Stomach (tissue), 4 donors: ENCODE measurements at regions not wholly inside any gene's neighbourhood (a gene's known extent, or its start where the extent isn't known, plus 50 kb on each side); places are given as distances from the start of the nearest gene placed in this dataset.

Experiments used
- CTCF ChIP-seq, 7 experiments: fragments of 450-650 bp in 4 of 7; fragments of 200-600 bp in 3 of 7; sonication (generic) in 3 of 7; IDR thresholded peaks; one replicate each; pipeline ENCODE4 v1.5.1; 2016 to 2019; ENCODE audit warnings: antibody characterized with exemption in 7 of 7, control low read depth in 2 of 7, mild to moderate bottlenecking in 1 of 7
- EP300 ChIP-seq: sonication (generic); formaldehyde crosslinking; IDR thresholded peaks from one replicate; pipeline ENCODE4 v1.6.1; 2017; ENCODE audit warnings: antibody characterized with exemption
- POLR2A ChIP-seq, 4 donors: fragments of 450-650 bp; IDR thresholded peaks; one replicate each; pipeline ENCODE4 v1.6.1; 2016; ENCODE audit warnings: antibody characterized with exemption in 4 of 4, control low read depth in 2 of 4, mild to moderate bottlenecking in 1 of 4, moderate library complexity in 1 of 4
- POLR2AphosphoS5 ChIP-seq, 3 donors: sonication (generic); formaldehyde crosslinking; IDR thresholded peaks; one replicate each; pipeline ENCODE4 v1.6.1; 2016; ENCODE audit warnings: antibody characterized with exemption in 3 of 3

- TF ChIP-seq CTCF (IDR thresholded peaks at IDR 0.05) = no peak
- no peak for TF ChIP-seq POLR2AphosphoS5 (IDR thresholded peaks at IDR 0.05)
- no peak for TF ChIP-seq POLR2A (IDR thresholded peaks at IDR 0.05)
- TF ChIP-seq EP300 = no peak
These were observed 525.1 kb downstream of the TCERG1L start for GRCh38 chr10:130786365-130786966.
